ENCODE measurements at regions not wholly inside any gene's neighbourhood (a gene's known extent, or its start where the extent isn't known, plus 50 kb on each side); places are given as distances from the start of the nearest gene placed in this dataset.
A peak's percentile ranks its signal among the peaks of the same experiment; 100 is the strongest.

- H3K27me3 ChIP-seq: no peaks in the 10 kb centered on the region
- no peaks in the 10 kb centered on the region for H3K9me3 ChIP-seq
- peaks cover 0 to 8% of the 10 kb centered on the region in 2 donors for H3K4me1 ChIP-seq
- no peak for TF ChIP-seq CTCF (IDR thresholded peaks at IDR 0.05)
- H3K4me3 ChIP-seq: no peak overlapping the region
- no peak overlapping the region for H3K27ac ChIP-seq
- no peaks in the 10 kb centered on the region for H3K36me3 ChIP-seq
- no peak for DNase-seq (ENCODE audit: low spot score)
Measured at GRCh38 chr10:3867454-3868270, 82.7 kb upstream of the KLF6 start.

GRCh38 chr10:3866332-3866731, 81.3 kb upstream of the KLF6 start:
- Histone ChIP-seq H3K9me3 (no peaks in the 10 kb centered on the region), H3K4me1 (peaks cover 0 to 11% of the 10 kb centered on the region in 2 donors), H3K36me3 (no peaks in the 10 kb centered on the region), H3K27ac (no peak overlapping the region), H3K4me3 (no peak overlapping the region), H3K27me3 (no peaks in the 10 kb centered on the region)
- no peak for TF ChIP-seq CTCF (IDR thresholded peaks at IDR 0.05)
- DNase-seq (ENCODE audit: low spot score): no peak

GRCh38 chr10:3865565-3865964, 80.6 kb upstream of the KLF6 start:
- Histone ChIP-seq H3K36me3 (no peaks in the 10 kb centered on the region), H3K4me3 (no peak overlapping the region), H3K27ac (no peak overlapping the region), H3K9me3 (no peaks in the 10 kb centered on the region), H3K4me1 (peaks cover 0 to 19% of the 10 kb centered on the region in 2 donors), H3K27me3 (no peaks in the 10 kb centered on the region)
- no peak for DNase-seq (ENCODE audit: low spot score)
- TF ChIP-seq CTCF (IDR thresholded peaks at IDR 0.05): no peak

GRCh38 chr10:3861795-3862194, 76.8 kb upstream of the KLF6 start:
- Histone ChIP-seq H3K27me3 (no peaks in the 10 kb centered on the region), H3K27ac (peak overlapping the region in 1 of 2 donors; percentile 25), H3K36me3 (no peaks in the 10 kb centered on the region), H3K4me1 (peaks cover 0 to 12% of the 10 kb centered on the region in 2 donors), H3K9me3 (no peaks in the 10 kb centered on the region), H3K4me3 (no peak overlapping the region)
- DNase-seq (ENCODE audit: low spot score): peak; percentile 56
- no peak for TF ChIP-seq CTCF (IDR thresholded peaks at IDR 0.05)

GRCh38 chr10:3858051-3858845, 73.2 kb upstream of the KLF6 start:
- Histone ChIP-seq H3K4me3 (no peak overlapping the region), H3K27me3 (no peaks in the 10 kb centered on the region), H3K36me3 (no peaks in the 10 kb centered on the region), H3K27ac (no peak overlapping the region), H3K4me1 (peaks cover 0 to 23% of the 10 kb centered on the region in 2 donors), H3K9me3 (no peaks in the 10 kb centered on the region)
- no peak for TF ChIP-seq CTCF (IDR thresholded peaks at IDR 0.05)
- DNase-seq (ENCODE audit: low spot score): peak; percentile 56

Data from right atrium auricular region (tissue), 2 donors.